Daoy (cell line): ENCODE measurements at regions not wholly inside any gene's neighbourhood (a gene's known extent, or its start where the extent isn't known, plus 50 kb on each side); places are given as distances from the start of the nearest gene placed in this dataset.

ENCODE experiments used
- DNase-seq: peaks from one replicate; pipeline ENCODE4 v3.0.0-alpha.2; 2015; ENCODE audit warnings: low read depth

GRCh38 chr21:16751695-16752474 is 761.0 kb upstream of the CXADR start:
- DNase-seq = no peak

DNA sequence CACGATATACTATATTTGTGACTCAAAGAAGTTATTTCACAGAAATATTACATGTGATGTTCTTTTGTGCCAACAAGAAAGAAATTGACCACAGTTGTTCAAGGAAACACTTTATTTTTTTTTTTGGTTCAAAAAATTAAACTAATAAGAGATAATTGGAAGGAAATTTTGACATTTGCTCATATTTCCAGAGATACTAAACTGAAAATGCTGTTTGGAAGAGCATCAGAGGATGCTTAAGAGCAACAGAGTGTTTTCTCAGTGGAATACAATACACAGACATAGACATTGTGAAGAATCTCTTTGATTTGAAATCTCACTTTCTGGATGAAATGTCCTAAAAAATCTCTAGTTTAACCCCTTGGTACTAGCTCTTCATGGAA is 760.4 kb upstream of the CXADR start:
- DNase-seq = no peak

DNA sequence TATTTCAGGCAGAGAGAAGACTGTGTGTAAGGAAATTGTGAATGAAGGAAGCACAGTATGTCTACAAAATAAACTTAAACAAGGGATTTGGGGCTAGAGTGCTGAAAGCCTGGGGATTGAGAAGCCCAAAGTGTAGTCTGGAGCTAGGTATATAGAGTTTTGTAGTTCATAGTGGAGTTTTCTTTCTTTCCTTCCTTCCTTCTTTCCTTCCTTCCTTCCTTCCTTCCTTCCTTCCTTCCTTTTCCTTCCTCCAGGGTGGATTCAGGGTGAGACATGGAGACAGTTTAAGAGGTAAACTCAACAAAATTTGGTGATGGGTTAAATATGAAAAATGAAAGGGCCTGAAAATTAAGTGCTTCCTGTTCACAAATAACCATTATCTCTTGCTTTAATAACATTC is 757.8 kb upstream of the CXADR start:
- no peak for DNase-seq

DNA sequence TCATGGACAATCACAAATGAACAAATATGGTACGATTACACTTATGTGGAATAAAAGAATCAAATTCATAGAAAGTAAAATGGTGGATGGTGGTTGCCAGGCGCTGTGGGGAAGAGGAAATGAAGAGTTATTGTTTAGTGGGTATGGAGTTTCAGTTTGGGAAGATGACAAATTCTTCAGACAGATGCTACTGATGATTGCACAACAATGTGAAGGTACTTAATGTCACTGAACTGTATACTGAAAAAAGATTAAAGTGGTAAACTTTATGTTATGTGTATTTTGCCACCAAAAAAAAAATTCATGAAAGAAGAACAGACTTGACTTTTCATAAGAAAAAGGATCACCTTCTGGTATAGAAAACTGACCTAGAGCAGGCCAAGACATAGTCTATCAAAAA is 745.6 kb upstream of the CXADR start:
- DNase-seq = no peak

GRCh38 chr21:16768096-16768495 is 744.7 kb upstream of the CXADR start:
- DNase-seq = no peak

GRCh38 chr21:16770266-16770665 is 742.6 kb upstream of the CXADR start:
- DNase-seq = no peak

- DNase-seq = no peak
Observed at GRCh38 chr21:16773206-16773605, 739.6 kb upstream of the CXADR start.

DNA sequence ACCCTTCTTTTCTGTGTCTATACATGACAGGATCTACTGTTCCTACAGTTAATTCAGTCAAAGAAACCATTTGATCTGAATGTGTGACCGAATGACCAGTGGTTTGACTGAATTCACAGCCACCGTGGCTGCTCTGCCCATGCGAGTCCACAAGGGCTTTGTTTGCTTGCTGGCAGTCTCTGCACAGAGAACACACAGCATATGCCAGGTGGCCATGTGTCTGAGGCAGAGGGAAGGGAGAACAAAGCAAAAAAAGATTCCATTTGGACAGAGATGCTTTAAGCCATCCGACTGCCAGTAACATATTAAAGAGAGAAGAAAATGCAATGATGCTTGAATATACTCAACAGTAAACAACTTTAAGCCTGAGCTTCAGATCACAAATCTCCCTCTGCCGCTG is 737.8 kb upstream of the CXADR start:
- DNase-seq = no peak

DNA sequence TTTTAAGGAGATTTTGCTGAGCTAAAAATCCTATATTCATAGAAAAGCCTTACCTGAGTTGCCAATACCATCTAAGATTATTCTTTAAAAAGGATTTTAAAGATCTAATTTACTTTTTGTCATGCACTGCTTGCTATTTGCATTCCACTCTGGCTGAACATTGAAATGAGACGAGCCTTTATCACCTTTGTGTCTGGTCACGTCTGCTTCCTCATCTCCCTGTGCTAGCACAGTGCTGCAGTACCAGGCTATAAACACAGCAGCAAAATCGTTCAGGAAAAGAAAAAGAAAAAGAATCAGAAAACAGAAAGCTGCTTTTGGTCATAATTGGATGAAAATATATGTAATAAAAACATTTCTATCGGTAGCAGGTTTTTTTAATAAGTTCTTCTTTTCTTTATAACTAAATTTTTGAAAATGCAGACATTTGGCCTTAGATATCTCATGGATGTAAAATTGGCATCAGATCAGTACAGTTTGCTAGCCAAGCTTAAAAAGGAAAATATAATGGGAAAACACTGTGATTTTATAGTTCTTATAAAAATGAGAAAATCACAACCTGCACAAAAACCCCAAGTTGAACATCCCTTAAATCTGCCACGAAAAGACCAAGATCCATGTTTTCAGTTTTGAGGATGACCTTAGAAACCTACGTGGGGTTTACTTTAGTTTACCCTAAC is 735.7 kb upstream of the CXADR start:
- DNase-seq = no peak

GRCh38 chr21:16788584-16788983 is 724.3 kb upstream of the CXADR start:
- no peak for DNase-seq

DNA sequence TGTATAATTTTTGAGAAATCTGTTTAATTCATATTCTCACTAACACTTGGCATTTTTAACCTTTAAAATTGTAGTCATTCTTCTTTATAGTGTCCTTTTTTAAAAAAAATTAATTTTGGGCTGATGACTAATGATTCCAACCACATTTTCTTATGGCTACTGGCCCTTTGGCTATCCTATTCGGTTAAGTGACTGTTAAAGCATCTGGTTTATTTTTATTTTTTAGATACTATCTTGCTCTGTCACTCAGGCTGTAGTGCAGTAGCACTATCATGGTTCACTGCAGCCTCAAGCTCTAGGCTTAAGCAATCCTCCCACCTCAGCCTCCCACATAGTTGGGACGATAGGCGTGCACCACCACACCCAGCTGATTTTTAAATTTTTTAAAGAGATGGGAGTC is 723.2 kb upstream of the CXADR start:
- no peak for DNase-seq

- no peak for DNase-seq
Observed at GRCh38 chr21:16792101-16792500, 720.7 kb upstream of the CXADR start.

DNA sequence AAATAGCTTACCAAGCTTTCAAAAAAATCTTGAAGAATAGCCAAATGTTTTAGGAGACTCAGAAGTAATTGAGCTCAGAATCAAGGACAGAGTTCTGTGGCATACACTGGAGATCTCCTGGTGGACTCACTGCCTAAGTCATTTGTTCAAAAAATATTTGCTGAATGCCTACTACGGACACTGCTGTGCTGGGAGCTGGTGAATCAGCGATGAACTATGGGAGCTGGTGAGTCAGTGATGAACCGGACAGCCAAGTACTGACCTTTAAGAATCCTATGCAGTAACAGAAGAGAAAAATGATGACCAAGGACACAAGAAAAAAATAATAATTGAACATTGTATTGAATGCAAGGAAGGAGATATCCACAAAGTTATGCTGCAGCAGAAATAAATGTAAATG is 717.9 kb upstream of the CXADR start:
- peak; percentile 23 for DNase-seq

GRCh38 chr21:16796776-16797175 is 716.1 kb upstream of the CXADR start:
- DNase-seq = no peak

GRCh38 chr21:16797540-16797939 is 715.3 kb upstream of the CXADR start:
- DNase-seq = no peak

- no peak for DNase-seq
Observed at GRCh38 chr21:16797966-16798365, 714.9 kb upstream of the CXADR start.

DNA sequence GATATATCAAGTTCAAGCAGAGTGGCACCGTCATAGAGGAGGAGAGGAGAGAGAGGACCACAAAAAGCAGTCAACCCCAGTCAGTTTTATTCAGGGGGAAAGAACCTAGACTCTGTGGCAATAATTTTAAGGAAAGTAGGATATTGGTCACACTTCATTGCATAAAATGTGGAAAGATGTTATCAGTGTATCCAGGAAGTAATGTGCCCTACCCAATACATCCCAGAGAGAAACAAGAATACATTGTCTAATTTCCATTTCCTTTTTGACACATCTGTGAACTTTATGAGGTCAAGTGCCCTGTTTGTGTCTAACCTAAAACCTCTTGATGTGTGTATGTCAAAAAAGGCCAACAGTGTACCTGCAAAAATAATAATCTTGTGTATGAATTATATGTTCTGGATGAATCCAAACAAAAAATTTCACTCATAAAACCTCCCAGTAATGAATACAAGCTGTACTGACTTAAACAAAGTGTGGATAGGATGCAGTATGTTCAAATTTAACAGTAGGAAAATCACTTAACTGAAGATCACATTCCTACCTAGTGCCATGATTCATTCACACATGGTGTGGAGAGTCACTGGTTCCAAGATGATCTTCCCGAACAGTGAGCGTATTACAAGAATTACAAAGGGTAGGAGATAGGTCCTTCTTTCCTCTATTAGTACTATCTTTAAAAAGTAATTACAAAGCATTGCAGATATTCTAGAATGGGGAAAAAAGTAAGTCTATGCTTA is 712.1 kb upstream of the CXADR start:
- no peak for DNase-seq

GRCh38 chr21:16811011-16811410 is 701.8 kb upstream of the CXADR start:
- no peak for DNase-seq

DNA sequence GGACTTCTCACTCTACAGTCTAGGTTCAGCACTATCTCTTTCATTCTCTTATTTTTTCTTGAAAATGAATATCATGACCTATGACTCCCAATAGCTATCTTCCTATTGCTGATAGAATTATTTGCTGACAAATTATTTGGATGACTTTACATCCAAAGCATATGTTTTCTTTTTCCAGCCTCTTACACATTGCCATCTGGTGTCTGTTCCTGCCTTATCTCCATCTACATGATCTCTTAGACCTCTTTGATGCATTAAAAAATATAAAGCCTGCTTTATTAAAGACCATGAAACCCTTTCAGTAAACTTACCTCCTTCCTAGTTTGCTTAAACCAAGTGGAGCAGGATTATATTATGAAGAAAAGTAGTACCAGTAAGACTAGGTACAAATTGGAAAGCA is 700.9 kb upstream of the CXADR start:
- no peak for DNase-seq

GRCh38 chr21:16815243-16815642 is 697.6 kb upstream of the CXADR start:
- no peak for DNase-seq

DNA sequence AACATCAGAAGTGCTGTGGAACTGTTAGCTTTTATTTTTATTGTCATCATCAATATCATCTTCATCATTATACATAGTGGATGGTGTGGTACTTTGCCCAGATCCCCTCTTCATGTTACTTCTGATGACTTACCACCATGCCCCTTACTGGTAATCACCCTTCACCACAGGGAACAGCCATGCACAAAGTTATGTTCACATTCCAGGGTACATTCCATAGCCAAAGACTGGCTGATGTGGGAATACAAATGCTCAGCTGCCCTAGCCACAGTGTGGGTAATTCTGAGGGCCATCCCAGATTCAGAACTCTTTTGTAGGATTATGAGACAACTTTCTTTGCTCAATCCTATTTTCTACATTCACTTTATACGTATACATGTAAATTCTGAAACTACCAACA is 691.3 kb upstream of the CXADR start:
- DNase-seq = no peak

GRCh38 chr21:16829532-16829931 is 683.3 kb upstream of the CXADR start:
- no peak for DNase-seq

DNA sequence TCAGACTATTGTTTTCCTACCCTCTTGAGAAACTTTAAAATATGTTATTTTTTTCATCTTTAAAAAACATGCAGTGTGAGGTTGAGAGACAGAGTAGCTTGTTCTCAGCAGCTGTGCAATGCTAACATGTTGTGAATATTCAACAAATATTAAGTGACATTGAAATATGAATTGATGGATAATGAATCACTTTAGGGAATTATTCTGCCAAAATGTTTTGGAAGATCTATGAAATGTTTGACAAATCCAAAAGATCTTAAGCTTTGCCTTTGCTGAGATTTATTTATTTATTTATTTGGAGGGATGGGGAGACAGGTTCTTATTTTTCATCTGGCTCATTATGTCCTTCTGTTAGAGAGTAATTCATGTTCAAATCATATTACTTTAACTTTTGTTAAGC is 680.1 kb upstream of the CXADR start:
- DNase-seq = no peak
